GM12878 (cell line): ENCODE measurements at regions not wholly inside any gene's neighbourhood (a gene's known extent, or its start where the extent isn't known, plus 50 kb on each side); places are given as distances from the start of the nearest gene placed in this dataset.

Experiments used
- ATAC-seq: fragments of 200-7000 bp; cut with Tn5 transposase; 3 replicates; pipeline ENCODE4 v1.9.1; 2020; ENCODE audit warnings: mild to moderate bottlenecking, moderate library complexity
- BruUV-seq: library from RNA; stranded (reverse); fragments of 400-500 nt; replicated peaks from 2 replicates; lab custom pipeline; 2021; lab: Mats Ljungman, UMichigan
- CTCF ChIA-PET: fragments of 300-600 bp; sonication (Branson Sonifier 250); formaldehyde crosslinking; extraction: SDS; loops from one replicate; lab custom pipeline; 2021; ENCODE audit warnings: inconsistent platforms; lab: Yijun Ruan, JAX
- POLR2A ChIA-PET: fragments of 350-600 bp; formaldehyde crosslinking; extraction: SDS; loops from one replicate; lab custom pipeline; 2021; ENCODE audit warnings: inconsistent platforms; lab: Charles Lee
- RAD21 ChIA-PET: fragments of 300-600 bp; sonication (Branson Sonifier 250); formaldehyde crosslinking; loops from one replicate; lab custom pipeline; 2023; ENCODE audit warnings: antibody characterized with exemption; ENCODE audit not compliant: unreplicated experiment; lab: Charles Lee
- SMC1A ChIA-PET: fragments of 300-600 bp; sonication (Branson Sonifier 250); formaldehyde crosslinking; loops from one replicate; lab custom pipeline; 2023; ENCODE audit not compliant: unreplicated experiment, uncharacterized antibody; lab: Charles Lee
- DNase-seq: peaks from one replicate; pipeline ENCODE4 v3.0.0-alpha.2; 2011; ENCODE audit warnings: low read depth, low spot score
- FAIRE-seq: peaks from 3 replicates; lab custom pipeline; 2011; peaks lifted over from hg19 to GRCh38; lab: Jason Lieb, UNC
- H2AFZ ChIP-seq: 2 replicates; pipeline ENCODE4 v1.6.0; 2011; ENCODE audit warnings: low read depth, low read length, control low read depth; ENCODE audit not compliant: control insufficient read depth
- H3K27ac ChIP-seq: 2 replicates; pipeline ENCODE4 v1.5.1; 2011; ENCODE audit warnings: control low read depth; ENCODE audit not compliant: control insufficient read depth, insufficient read depth
- H3K27me3 ChIP-seq, 2 experiments: replicated peaks in 1 of 2; 2 replicates each; pipeline versions ENCODE4 v1.6.0 to v1.6.1; 2011; ENCODE audit warnings: low read length in 1 of 2; ENCODE audit not compliant: control insufficient read depth in 2 of 2, insufficient read depth in 2 of 2
- H3K36me3 ChIP-seq, 2 experiments: 2 replicates each; pipeline ENCODE4 v1.5.1; 2011; ENCODE audit warnings: low read length in 1 of 2; ENCODE audit not compliant: control insufficient read depth in 2 of 2, insufficient read depth in 2 of 2
- H3K4me1 ChIP-seq: 2 replicates; pipeline ENCODE4 v1.6.1; 2011; ENCODE audit warnings: mild to moderate bottlenecking, low read length, moderate library complexity, mixed read lengths; ENCODE audit not compliant: control insufficient read depth, insufficient read depth
- H3K4me2 ChIP-seq: 2 replicates; pipeline ENCODE4 v1.6.0; 2011; ENCODE audit warnings: control low read depth; ENCODE audit not compliant: control insufficient read depth, insufficient read depth
- H3K4me3 ChIP-seq: fragments of 200-600 bp; sonication (generic); 2 replicates; pipeline ENCODE4 v1.5.1; 2016
- H3K79me2 ChIP-seq: 2 replicates; pipeline ENCODE4 v1.6.0; 2011; ENCODE audit warnings: low read length; ENCODE audit not compliant: control insufficient read depth, insufficient read depth
- H3K9ac ChIP-seq: 2 replicates; pipeline ENCODE4 v1.8.0; 2011; ENCODE audit warnings: low read length, control low read depth, mixed read lengths; ENCODE audit not compliant: control insufficient read depth, insufficient read depth
- H3K9me3 ChIP-seq: replicated peaks from 3 replicates; pipeline ENCODE4 v1.5.1; 2011; ENCODE audit warnings: mild to moderate bottlenecking, low read length; ENCODE audit not compliant: control insufficient read depth, insufficient read depth
- H4K20me1 ChIP-seq: 2 replicates; pipeline ENCODE4 v1.6.0; 2011; ENCODE audit not compliant: control insufficient read depth, insufficient read depth
- CEBPB ChIP-seq, 2 experiments: fragments of 150-350 bp in 1 of 2; IDR thresholded peaks; 2 replicates each; pipeline ENCODE4 v1.6.1; 2012 to 2014; ENCODE audit warnings: low read depth in 2 of 2, low read length in 2 of 2, borderline replicate concordance in 1 of 2, inconsistent platforms in 1 of 2
- GABPA ChIP-seq: IDR thresholded peaks from 2 replicates; pipeline ENCODE4 v1.6.1; 2014; ENCODE audit warnings: antibody characterized with exemption, low read depth, mild to moderate bottlenecking, inconsistent platforms
- HDAC2 ChIP-seq: fragments of 200-600 bp; sonication (generic); IDR thresholded peaks from 2 replicates; pipeline ENCODE4 v1.6.1; 2017
- MEF2A ChIP-seq: IDR thresholded peaks from 2 replicates; pipeline ENCODE4 v1.6.1; 2011; ENCODE audit warnings: low read depth, mild to moderate bottlenecking, low read length, moderate library complexity; ENCODE audit not compliant: insufficient read depth
- SIN3A ChIP-seq: IDR thresholded peaks from 2 replicates; pipeline ENCODE4 v1.6.1; 2012; ENCODE audit warnings: low read depth, low read length, improper control_type of control experiment
- SREBF1 ChIP-seq: IDR thresholded peaks from 2 replicates; pipeline ENCODE4 v1.6.1; 2012; ENCODE audit warnings: mild to moderate bottlenecking, low read length
- TARDBP ChIP-seq: IDR thresholded peaks from 2 replicates; pipeline ENCODE4 v1.6.1; 2016; ENCODE audit warnings: borderline replicate concordance
- ZBED1 ChIP-seq: IDR thresholded peaks from 2 replicates; pipeline ENCODE4 v1.6.1; 2016; ENCODE audit warnings: borderline replicate concordance
- ZNF622 ChIP-seq: fragments of 450-650 bp; IDR thresholded peaks from 2 replicates; pipeline ENCODE4 v1.6.1; 2017; ENCODE audit warnings: mild to moderate bottlenecking, inconsistent platforms
- WGBS: methylation state at CpG from one replicate; pipeline ENCODE4 v1.1.6; 2016; ENCODE audit warnings: low lambda C conversion rate; ENCODE audit not compliant: insufficient replicate concordance, insufficient coverage; ENCODE audit errors: missing lambda C conversion rate; 5-methylcytosine and 5-hydroxymethylcytosine counted together
- in situ Hi-C: fragments of 300-500 bp; cut with MboI; formaldehyde crosslinking; loops from 9 replicates; pipeline ENCODE4 v1.14.3; 2018; ENCODE audit warnings: mixed read lengths
- intact Hi-C: fragments of 100-400 bp; cut with micrococcal nuclease; formaldehyde crosslinking; loops from one replicate; pipeline ENCODE4 v1.14.2; 2022; ENCODE audit not compliant: unreplicated experiment
- TF ChIP-seq, protein P1 (sequence below): fragments of 450-650 bp; IDR thresholded peaks from 2 replicates; pipeline ENCODE4 v1.6.1; 2018; ENCODE audit warnings: mild to moderate bottlenecking, low read depth, moderate library complexity; ENCODE audit not compliant: partially characterized antibody

DNA sequence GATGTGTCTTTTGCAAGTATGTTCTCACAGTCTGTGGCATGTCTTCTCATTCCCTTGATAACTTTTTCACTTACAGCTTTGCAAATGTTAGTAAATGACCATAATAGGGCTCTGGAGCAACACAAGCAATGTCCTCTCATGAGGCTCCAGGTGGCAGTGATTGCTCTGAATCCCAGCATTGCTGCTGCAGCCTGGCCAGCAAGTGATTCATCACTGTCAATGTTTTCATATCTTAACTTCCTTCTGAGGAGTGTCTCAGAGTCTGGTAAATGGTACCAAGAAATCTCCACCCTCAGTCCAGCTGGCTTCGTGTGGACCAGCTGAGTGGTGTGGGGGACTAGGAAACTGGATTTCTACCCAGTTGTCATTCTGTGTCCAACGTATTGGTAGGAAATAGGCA, 139.6 kb downstream of the MYLK4 start:
- WGBS: 0% methylated on average over 2 of the region's 2 CpGs
- no peak for FAIRE-seq
- Histone ChIP-seq H3K27ac (no peak overlapping the region), H3K4me1 (no peaks in the 10 kb centered on the region), H3K9ac (no peak overlapping the region), H3K79me2 (no peaks in the 10 kb centered on the region), H2AFZ (no peak overlapping the region), H3K27me3 (peaks cover 0 to 7% of the 10 kb centered on the region in 2 experiments; a peak in 3 of 4 replicates), H3K4me2 (no peak overlapping the region), H3K36me3 (no peaks in the 10 kb centered on the region), H4K20me1 (no peaks in the 10 kb centered on the region), H3K4me3 (no peak overlapping the region), H3K9me3 (no peaks in the 10 kb centered on the region)
- no peak for DNase-seq
- intact Hi-C loops: no loop called here
- ChIA-PET POLR2A (no interaction called here), SMC1A (interaction anchor here (1.0 kb wide), 1 partner anchor 257 kb away, joined by 3 read pairs; no protein-coding TSS in a partner anchor), RAD21 (no interaction called here), CTCF (no interaction called here)
- TF ChIP-seq MEF2A: no peak
- no TSS peak for BruUV-seq
- ATAC-seq: no peak
- in situ Hi-C loops: no loop called here

DNA sequence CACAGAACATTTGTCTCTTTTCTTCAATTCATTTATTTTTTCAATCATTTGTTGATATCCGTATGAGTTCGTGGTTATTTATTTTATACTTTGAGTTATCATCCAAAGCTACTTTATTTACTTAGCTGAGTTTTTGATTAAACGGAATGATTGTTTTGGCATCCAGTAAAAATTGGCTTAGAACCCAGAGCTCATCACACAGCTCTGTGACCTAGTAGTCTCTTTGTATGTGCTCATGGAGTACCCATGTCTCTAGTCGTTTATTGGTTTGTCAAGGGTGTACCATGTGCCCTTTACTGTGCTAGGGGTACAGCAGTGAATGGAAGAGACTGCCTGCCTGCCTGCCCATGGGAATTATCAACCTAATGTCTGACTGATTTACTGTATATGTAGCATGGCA, 142.2 kb downstream of the MYLK4 start:
- Histone ChIP-seq H3K4me2 (no peak overlapping the region), H2AFZ (no peak overlapping the region), H3K27me3 (peaks cover 0 to 7% of the 10 kb centered on the region in 2 experiments; a peak in 3 of 4 replicates), H3K27ac (no peak overlapping the region), H3K36me3 (no peaks in the 10 kb centered on the region), H3K9me3 (no peaks in the 10 kb centered on the region), H3K4me1 (no peaks in the 10 kb centered on the region), H3K79me2 (no peaks in the 10 kb centered on the region), H4K20me1 (no peaks in the 10 kb centered on the region)
- BruUV-seq: no TSS peak
- no peak for ATAC-seq
- in situ Hi-C loops: no loop called here
- intact Hi-C loops: no loop called here
- no peak for DNase-seq
- CTCF ChIA-PET: no interaction called here
- SMC1A ChIA-PET: interaction anchor here (0.6 kb wide), 1 partner anchor 108 kb away, joined by 3 read pairs; no protein-coding TSS in a partner anchor
- RAD21 ChIA-PET: no interaction called here
- 30% methylated on average over 4 of the region's 4 CpGs for WGBS
- no peak for FAIRE-seq
- POLR2A ChIA-PET: no interaction called here
- TF ChIP-seq SREBF1 (no peak), CEBPB (IDR thresholded peaks at IDR 0.05; ENCODE audit: borderline replicate concordance in 1 of 2, low read depth in 2 of 2, low read length in 2 of 2) (no peak), HDAC2 (no peak), SIN3A (no peak), ZBED1 (no peak), TARDBP (no peak), GABPA (no peak), ZNF622 (no peak)
- TF ChIP-seq, protein P1, sequence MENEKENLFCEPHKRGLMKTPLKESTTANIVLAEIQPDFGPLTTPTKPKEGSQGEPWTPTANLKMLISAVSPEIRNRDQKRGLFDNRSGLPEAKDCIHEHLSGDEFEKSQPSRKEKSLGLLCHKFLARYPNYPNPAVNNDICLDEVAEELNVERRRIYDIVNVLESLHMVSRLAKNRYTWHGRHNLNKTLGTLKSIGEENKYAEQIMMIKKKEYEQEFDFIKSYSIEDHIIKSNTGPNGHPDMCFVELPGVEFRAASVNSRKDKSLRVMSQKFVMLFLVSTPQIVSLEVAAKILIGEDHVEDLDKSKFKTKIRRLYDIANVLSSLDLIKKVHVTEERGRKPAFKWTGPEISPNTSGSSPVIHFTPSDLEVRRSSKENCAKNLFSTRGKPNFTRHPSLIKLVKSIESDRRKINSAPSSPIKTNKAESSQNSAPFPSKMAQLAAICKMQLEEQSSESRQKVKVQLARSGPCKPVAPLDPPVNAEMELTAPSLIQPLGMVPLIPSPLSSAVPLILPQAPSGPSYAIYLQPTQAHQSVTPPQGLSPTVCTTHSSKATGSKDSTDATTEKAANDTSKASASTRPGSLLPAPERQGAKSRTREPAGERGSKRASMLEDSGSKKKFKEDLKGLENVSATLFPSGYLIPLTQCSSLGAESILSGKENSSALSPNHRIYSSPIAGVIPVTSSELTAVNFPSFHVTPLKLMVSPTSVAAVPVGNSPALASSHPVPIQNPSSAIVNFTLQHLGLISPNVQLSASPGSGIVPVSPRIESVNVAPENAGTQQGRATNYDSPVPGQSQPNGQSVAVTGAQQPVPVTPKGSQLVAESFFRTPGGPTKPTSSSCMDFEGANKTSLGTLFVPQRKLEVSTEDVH: no peak
- TF ChIP-seq, all 136 proteins: peak for 0
- Histone ChIP-seq H3K4me3 (no peak overlapping the region), H3K9ac (no peak overlapping the region)
